ENCODE measurements at regions not wholly inside any gene's neighbourhood (a gene's known extent, or its start where the extent isn't known, plus 50 kb on each side); places are given as distances from the start of the nearest gene placed in this dataset.

DNA sequence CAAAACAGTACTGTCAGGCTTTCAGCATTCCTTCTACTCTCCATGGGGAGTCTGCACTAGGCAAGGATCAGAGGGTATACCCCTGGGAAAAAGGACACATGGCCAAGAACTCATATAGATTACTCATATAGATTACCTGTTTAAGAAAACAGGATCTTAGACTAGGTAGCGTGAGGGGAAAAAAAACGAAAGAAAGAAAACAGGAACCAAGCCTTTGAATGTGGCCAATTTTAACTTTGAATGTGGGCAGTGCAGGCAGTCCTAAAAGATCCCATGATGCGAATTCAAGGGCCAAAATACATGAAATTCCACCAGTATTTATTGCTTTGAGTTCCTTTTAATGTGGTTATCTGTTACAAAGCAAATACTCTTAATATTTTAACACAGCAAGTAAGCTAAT lies 108.6 kb upstream of the TAC1 start:
- DNase-seq (ENCODE audit: low spot score), result no peak

- DNase-seq (ENCODE audit: low spot score), result no peak
Measured at GRCh38 chr7:97630116-97630515, 101.8 kb upstream of the TAC1 start.

DNA sequence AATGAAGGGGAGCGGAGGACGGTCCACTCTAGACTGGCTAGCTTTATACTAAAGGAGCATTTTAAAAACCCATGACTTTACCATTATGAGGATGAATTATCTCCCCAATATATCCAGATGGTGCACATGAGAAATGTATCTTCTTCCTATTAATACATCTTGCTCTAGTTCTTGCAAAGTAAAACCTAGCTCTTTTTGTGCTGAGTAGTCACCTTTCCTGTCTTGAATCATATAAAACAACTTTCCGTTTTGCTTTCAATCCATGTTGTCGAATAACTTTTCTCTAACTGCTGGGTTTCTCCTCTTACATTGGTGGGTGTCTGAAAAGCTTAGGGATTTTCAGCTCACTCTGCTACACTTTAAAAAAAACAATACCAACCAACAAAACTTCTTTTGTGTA lies 96.3 kb upstream of the TAC1 start:
- DNase-seq (ENCODE audit: low spot score), result no peak

- DNase-seq (ENCODE audit: low spot score), result peak; percentile 78
Measured at GRCh38 chr7:97639036-97639435, 92.8 kb upstream of the TAC1 start.

DNA sequence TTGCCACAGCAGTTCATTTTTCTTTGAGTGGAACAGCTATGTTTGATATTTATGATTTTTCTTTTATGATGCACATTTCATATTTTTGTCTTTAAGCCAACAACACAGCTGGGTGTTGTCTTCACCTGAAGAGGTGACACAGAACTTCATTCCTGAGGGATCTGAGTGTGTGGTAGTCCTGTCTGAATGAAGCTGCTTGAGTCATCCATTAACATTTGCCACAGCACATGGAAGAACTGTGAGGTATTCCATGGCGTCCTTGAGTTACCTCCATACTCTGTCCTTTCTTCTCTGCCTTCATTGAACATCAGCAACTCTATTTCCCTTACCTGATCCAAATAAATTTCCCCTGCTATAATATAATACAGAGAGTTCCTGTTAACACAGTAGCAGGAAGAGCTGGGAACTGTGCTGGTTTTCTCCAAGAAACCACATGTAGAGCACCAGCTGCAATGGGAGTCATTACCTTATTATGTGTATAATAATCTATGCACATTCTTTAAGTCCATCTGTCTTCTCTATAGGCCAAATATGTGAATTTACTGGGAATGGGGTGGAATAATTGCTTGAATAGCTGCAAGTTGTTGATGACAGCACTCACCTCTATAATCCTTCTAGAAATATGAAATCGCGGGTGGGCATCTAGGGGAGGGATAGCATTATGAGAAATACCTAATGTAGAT lies 72.4 kb upstream of the TAC1 start:
- DNase-seq (ENCODE audit: low spot score), result no peak

- no peak for DNase-seq (ENCODE audit: low spot score)
Measured at GRCh38 chr7:97667359-97667758, 64.5 kb upstream of the TAC1 start.

DNA sequence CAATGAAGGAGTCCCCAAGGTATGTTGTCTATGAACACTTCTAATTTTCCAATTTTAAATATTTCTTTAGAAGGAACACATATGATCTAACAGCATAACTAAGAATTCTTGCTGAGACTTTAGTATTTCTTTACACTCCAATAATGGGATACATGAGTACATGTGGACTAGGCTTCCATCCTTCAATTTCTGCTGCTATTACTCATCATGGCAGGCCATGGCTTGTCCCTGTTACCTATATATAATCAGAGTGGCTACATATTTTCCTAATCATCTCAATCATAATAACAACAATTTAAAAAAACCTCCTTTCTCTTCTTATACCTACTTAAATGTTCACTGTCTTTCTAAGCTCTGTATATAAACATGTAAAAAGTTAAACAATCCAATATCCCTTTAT lies 60.3 kb upstream of the TAC1 start:
- DNase-seq (ENCODE audit: low spot score), result no peak

DNA sequence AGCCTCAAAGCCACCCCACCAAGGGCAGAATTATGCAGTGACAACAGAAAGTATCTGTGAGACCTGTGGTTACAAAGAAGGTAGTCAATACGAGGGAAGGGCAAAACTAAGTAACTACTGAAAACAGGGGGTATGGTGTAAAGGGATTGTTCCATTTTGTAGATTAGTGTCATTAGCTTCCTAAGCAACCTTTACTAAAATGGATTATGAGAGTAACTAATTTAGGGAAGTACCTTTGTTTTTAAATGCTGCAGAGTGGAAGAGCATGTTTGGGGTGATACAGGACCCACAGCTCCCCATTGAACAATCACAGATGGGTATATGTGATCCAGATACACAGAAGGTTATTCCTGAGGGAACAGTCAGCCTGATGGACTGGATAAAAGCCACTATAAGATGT lies 51.3 kb upstream of the TAC1 start:
- no peak for DNase-seq (ENCODE audit: low spot score)

All from SW480 (cell line).